HG03280 (cell line): ENCODE measurements at regions not wholly inside any gene's neighbourhood (a gene's known extent, or its start where the extent isn't known, plus 50 kb on each side); places are given as distances from the start of the nearest gene placed in this dataset.

Source experiments
- ATAC-seq: cut with Tn5 transposase; IDR thresholded peaks from one replicate; pipeline ENCODE4 v1.9.1; 2021; ENCODE audit warnings: mild to moderate bottlenecking, moderate library complexity; ENCODE audit not compliant: unreplicated experiment

DNA sequence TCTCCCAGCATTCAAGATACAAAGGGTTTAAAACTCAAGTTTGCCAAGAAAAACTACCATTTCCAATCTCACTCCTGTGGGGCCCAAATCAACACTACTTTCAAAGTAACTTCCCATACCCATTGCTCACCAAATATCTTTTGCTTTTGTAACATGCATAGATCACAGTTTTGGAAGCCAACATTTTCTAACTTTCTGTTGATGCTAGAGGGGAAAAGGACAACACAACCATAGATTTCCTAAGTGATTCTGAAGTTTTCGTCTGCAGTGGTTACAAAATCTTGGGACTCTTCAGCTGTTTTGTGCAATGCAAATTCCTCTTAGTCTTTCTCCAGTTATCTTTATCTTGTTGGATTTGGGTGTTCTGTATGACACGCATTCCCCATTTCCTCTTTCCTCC, 94.1 kb upstream of the PAPPA start:
- ATAC-seq = no peak

GRCh38 chr9:116060631-116061030, 93.0 kb upstream of the PAPPA start:
- no peak for ATAC-seq

DNA sequence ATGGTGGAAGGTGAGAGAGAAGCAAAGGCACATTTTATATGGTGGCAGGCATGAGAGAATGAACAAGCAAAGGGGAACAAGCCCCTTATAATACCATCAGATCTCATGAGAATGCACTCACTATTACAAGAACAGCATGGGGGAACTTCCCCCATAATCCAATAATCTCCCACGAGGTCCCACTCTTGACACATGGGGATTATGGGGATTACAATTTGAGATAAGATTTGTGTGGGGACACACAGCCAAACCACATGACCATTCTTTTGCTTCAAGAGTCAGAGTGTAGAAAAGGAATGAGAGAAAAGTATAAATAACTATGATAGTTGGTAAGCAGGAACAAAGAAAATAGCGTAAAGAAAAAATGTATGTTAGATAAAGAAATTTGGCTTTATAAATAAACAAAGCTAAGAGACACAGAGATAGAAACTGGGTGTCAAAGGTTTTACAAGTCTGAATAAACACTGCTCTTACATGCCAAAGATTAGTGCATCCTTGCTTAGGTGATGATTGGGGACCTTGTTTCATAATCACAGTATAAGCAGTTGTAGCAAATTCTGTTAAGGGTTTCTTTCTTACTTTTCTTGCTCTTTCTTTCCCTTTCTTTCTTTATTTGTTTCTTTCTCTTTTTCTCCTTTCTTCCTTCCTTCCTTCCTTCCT, 91.9 kb upstream of the PAPPA start:
- ATAC-seq = no peak

- ATAC-seq = no peak
These were observed 91.4 kb upstream of the PAPPA start for GRCh38 chr9:116062206-116062550.

GRCh38 chr9:116064970-116065369, 88.6 kb upstream of the PAPPA start:
- ATAC-seq = no peak

- no peak for ATAC-seq
These were observed 87.4 kb upstream of the PAPPA start for GRCh38 chr9:116066221-116066620.

- ATAC-seq = no peak
These were observed 86.0 kb upstream of the PAPPA start for GRCh38 chr9:116067566-116067965.

- ATAC-seq = no peak
These were observed 83.2 kb upstream of the PAPPA start for GRCh38 chr9:116070256-116070914.

GRCh38 chr9:116072046-116072445, 81.5 kb upstream of the PAPPA start:
- ATAC-seq = no peak

- no peak for ATAC-seq
These were observed 79.8 kb upstream of the PAPPA start for GRCh38 chr9:116073826-116074225.

DNA sequence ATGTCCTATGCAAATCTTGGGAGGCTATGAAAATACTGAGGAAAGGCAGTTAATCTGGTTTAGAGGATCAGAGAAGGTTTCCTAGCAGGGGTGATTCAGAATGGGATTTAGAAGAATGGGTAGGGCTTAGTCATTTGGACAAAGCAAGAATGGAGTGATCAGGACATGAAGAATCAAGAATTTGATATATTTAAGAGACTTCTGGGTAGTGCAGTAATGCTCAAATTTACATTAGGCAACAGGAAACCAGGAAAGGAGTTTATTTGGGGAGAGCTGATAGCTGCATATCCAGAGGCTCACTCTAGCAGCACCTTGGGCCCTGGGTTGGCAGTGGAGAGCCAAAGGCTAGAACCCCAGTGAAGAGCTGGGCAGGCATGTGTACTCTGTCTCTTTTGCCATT, 78.9 kb upstream of the PAPPA start:
- no peak for ATAC-seq

DNA sequence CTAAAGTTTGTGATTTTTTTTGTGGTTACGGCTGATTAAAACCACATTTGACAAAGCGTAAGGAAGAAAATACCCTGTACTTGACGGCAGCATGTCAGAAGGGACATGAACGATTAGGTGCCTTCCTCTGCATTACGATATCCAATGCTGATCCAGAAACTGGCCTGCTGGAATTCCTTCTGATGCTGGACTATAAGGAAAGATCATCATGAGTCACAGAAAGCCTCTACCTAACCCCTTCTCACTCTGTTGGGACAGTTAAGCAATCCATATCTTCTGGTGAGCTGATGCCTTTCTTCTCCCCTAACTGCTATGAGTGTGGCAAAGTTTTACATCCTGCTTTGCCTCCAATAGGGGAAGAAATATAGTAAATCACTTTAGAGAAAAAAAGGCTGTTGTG, 78.4 kb upstream of the PAPPA start:
- ATAC-seq = no peak

DNA sequence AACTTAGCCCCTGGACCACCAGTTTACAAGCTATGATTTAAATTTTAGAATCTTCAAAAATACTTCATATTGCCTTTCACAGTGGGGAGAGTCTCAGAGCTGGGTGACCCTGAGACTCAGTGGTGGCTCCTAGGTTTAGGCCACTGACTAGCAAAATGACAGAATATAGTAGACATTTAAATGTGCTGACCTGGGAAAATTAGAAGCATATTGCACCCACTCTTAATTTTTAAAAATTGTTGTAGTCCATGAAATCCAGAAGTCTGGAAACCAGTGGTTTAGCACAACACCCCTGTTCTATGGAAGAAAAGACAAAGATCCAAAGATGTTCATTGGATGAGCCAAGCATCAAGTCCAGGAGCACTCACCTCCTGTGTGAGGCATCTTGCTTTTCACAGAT, 75.0 kb upstream of the PAPPA start:
- ATAC-seq = no peak

- ATAC-seq = no peak
These were observed 73.0 kb upstream of the PAPPA start for GRCh38 chr9:116080561-116080960.

- no peak for ATAC-seq
These were observed 72.0 kb upstream of the PAPPA start for GRCh38 chr9:116081435-116082115.

DNA sequence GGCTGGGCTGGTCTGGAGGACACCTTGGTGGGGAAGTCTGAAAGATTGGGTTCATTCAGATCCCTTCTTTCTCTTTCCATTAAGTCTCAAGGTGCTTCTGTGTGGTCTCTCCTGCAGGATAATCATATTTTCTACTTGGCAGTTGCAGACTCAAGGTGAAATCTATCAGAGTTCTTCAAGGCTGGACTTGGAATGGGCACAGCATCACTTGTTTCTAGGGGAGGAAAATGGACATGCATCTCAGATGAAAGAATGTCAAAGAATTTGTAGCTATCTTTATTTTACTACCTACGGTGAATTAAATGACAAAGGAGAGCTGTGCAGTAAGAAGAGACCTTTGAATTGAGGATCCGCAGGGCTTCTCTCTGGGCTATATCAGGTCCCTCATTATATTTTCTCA, 69.8 kb upstream of the PAPPA start:
- ATAC-seq = no peak

GRCh38 chr9:116084497-116084896, 69.1 kb upstream of the PAPPA start:
- no peak for ATAC-seq

GRCh38 chr9:116087246-116087645, 66.3 kb upstream of the PAPPA start:
- no peak for ATAC-seq

DNA sequence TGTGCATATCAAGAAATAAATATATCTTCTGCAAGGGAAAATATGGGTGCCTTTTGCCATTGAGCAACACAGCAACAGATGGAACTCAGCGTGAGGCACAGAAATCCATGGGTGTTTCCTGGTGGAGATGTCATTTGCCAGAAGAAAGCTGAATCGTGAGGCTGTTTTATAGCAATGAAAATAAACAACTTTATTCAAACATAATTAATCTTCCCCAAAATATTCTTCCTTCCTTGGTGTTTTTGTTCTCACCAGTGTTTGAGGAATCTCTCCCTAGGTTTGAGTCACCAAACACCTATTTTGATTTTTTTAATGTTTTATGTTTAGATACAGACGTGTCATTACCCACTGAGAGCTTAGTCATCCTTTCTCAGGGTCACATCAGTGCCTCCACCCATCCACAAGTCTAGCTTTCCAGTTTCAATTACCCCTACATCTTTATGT, 65.8 kb upstream of the PAPPA start:
- no peak for ATAC-seq

DNA sequence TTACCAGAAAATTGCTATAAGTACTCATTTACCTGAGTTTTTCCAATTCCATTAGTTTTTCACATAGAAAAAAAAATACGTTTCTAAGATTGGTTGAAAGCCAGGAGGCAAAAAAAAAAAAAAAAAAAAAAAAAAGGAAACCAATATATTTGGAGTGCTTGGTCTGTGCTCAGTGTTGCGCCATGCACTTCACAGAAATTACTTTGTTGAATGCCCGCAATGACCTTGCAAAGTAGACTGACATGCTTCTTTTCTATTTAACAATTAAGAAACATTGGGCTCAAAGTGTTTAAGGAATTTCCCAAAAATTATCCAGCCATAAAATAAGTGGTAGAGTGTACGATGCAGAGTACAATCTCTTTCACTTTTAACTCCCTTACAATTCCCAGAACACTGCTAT, 65.2 kb upstream of the PAPPA start:
- ATAC-seq = no peak

DNA sequence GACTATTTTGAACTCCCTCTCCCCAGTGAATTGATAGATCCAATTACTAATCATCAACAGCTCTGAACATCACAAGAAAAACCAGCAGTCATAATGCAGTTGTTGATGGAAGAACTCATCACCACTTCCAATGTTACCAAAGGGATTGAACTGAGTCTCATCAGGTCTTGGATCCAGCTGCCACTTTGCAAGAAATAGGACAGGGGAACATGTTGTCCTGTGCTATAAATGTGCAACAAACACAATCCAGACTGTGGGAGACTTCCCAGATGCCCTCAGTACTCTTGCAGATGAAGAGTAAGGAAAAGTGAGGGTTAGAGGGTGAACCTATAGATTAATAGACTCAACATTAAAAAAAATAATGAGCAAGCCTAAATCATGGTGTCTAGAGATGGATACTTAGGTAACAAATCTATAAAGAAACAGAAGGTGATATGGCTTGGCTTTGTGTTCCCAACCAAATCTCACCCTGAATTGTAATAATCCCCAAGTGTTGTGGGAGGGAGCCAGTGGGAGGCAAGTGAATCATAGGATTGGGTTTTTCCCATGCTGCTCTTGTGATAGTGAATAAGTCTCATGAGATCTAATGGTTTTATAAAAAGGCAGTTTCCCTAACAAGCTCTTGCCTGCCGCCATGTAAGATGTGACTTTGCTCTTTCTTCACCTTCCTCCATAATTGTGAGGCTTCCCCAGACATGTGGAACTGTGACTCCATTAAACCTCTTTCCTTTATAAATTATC, 63.4 kb upstream of the PAPPA start:
- no peak for ATAC-seq

DNA sequence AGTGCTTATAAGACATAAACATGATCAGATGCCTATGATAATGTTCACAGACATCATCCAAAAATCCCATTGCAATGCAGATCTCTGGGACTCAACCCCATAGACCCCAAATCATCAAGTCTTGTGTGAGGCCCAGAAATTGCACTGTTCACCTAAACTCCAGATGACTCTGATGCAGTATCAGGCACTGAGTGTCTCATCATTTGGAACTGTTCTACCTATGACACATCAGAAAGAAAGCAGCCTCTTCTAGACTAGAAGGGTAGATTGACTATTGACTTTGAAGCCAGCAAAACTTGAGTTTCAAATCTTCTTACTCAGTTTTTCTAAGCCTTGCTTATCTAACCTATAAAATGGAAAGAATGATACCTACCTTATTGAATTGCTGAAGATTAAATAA, 58.7 kb upstream of the PAPPA start:
- ATAC-seq = no peak
